ENCODE measurements at regions not wholly inside any gene's neighbourhood (a gene's known extent, or its start where the extent isn't known, plus 50 kb on each side); places are given as distances from the start of the nearest gene placed in this dataset.
"Not testable (repeated sequence)": the region's sequence is repeated elsewhere in the genome, so short reads cannot be mapped to it uniquely, and the experiment has no call there.

GRCh38 chr2:40043641-40044040 lies 264.6 kb upstream of the THUMPD2 start:
- DNase-seq (ENCODE audit: low read depth in 4 of 4, low spot score in 2 of 4) = no peak

GRCh38 chr2:40043191-40043590 lies 264.1 kb upstream of the THUMPD2 start:
- DNase-seq (ENCODE audit: low read depth in 4 of 4, low spot score in 2 of 4) = no peak

GRCh38 chr2:40041422-40042382 lies 262.6 kb upstream of the THUMPD2 start:
- DNase-seq (ENCODE audit: low read depth in 4 of 4, low spot score in 2 of 4) = no peak

- no peak for DNase-seq (ENCODE audit: low read depth in 4 of 4, low spot score in 2 of 4)
These were observed 260.5 kb upstream of the THUMPD2 start for GRCh38 chr2:40039549-40039948.

- no peak for DNase-seq (ENCODE audit: low read depth in 4 of 4, low spot score in 2 of 4)
These were observed 259.6 kb upstream of the THUMPD2 start for GRCh38 chr2:40038646-40039045.

GRCh38 chr2:40037303-40037702 lies 258.2 kb upstream of the THUMPD2 start:
- no peak for DNase-seq (ENCODE audit: low read depth in 4 of 4, low spot score in 2 of 4)

- DNase-seq (ENCODE audit: low read depth in 4 of 4, low spot score in 2 of 4) = no peak
These were observed 257.2 kb upstream of the THUMPD2 start for GRCh38 chr2:40036241-40036640.

- DNase-seq (ENCODE audit: low read depth in 4 of 4, low spot score in 2 of 4) = no peak
These were observed 255.7 kb upstream of the THUMPD2 start for GRCh38 chr2:40034801-40035200.

GRCh38 chr2:40034198-40034597 lies 255.1 kb upstream of the THUMPD2 start:
- no peak for DNase-seq (ENCODE audit: low read depth in 4 of 4, low spot score in 2 of 4)

GRCh38 chr2:40033781-40034180 lies 254.7 kb upstream of the THUMPD2 start:
- DNase-seq (ENCODE audit: low read depth in 4 of 4, low spot score in 2 of 4) = no peak

- no peak for DNase-seq (ENCODE audit: low read depth in 4 of 4, low spot score in 2 of 4)
These were observed 253.7 kb upstream of the THUMPD2 start for GRCh38 chr2:40032650-40033319.

GRCh38 chr2:40030456-40030975 lies 251.5 kb upstream of the THUMPD2 start:
- no peak for DNase-seq (ENCODE audit: low read depth in 4 of 4, low spot score in 2 of 4)

GRCh38 chr2:40028792-40029488 lies 249.9 kb upstream of the THUMPD2 start:
- DNase-seq (ENCODE audit: low read depth in 4 of 4, low spot score in 2 of 4) = no peak

GRCh38 chr2:40027968-40028367 lies 248.9 kb upstream of the THUMPD2 start:
- no peak for DNase-seq (ENCODE audit: low read depth in 4 of 4, low spot score in 2 of 4)

- not testable (repeated sequence) for DNase-seq (ENCODE audit: low read depth in 4 of 4, low spot score in 2 of 4)
These were observed 246.2 kb upstream of the THUMPD2 start for GRCh38 chr2:40025276-40025675.

GRCh38 chr2:40020997-40021396 lies 241.9 kb upstream of the THUMPD2 start:
- DNase-seq (ENCODE audit: low read depth in 4 of 4, low spot score in 2 of 4) = no peak

GRCh38 chr2:40016151-40016885 lies 237.3 kb upstream of the THUMPD2 start:
- DNase-seq (ENCODE audit: low read depth in 4 of 4, low spot score in 2 of 4) = no peak

- DNase-seq (ENCODE audit: low read depth in 4 of 4, low spot score in 2 of 4) = not testable (repeated sequence)
These were observed 234.9 kb upstream of the THUMPD2 start for GRCh38 chr2:40013962-40014361.

GRCh38 chr2:40004336-40004735 lies 225.3 kb upstream of the THUMPD2 start:
- DNase-seq (ENCODE audit: low read depth in 4 of 4, low spot score in 2 of 4) = no peak

- DNase-seq (ENCODE audit: low read depth in 4 of 4, low spot score in 2 of 4) = no peak
These were observed 223.3 kb upstream of the THUMPD2 start for GRCh38 chr2:40002339-40002738.

Measured in left renal cortex interstitium (tissue), 4 donors.